Bronchial epithelial cell (primary cell): ENCODE measurements at regions not wholly inside any gene's neighbourhood (a gene's known extent, or its start where the extent isn't known, plus 50 kb on each side); places are given as distances from the start of the nearest gene placed in this dataset.

ENCODE experiments used
- DNase-seq: peaks from one replicate; pipeline ENCODE4 v3.0.0-alpha.2; 2010; ENCODE audit warnings: low read depth
- FAIRE-seq: peaks from 2 replicates; lab custom pipeline; 2011; peaks lifted over from hg19 to GRCh38; lab: Jason Lieb, UNC
- H3K27me3 ChIP-seq: 2 replicates; pipeline ENCODE4 v1.5.1; 2011; ENCODE audit warnings: low read length; ENCODE audit not compliant: control insufficient read depth, insufficient read depth
- H3K36me3 ChIP-seq: 2 replicates; pipeline ENCODE4 v1.5.1; 2011; ENCODE audit warnings: low read length; ENCODE audit not compliant: control insufficient read depth, insufficient read depth
- H3K4me3 ChIP-seq: 2 replicates; pipeline ENCODE4 v1.5.1; 2011; ENCODE audit warnings: mild to moderate bottlenecking, low read depth, low read length, control low read depth
- CTCF ChIP-seq: IDR thresholded peaks from 2 replicates; pipeline ENCODE4 v1.5.1; 2011; ENCODE audit warnings: mild to moderate bottlenecking, moderate library complexity, low read length, control low read depth, inconsistent platforms; ENCODE audit not compliant: insufficient read depth, severe bottlenecking

- DNase-seq (no peak), FAIRE-seq (no peak)
- no peak for TF ChIP-seq CTCF
- H3K4me3 ChIP-seq, result no peak overlapping the region
- H3K27me3 ChIP-seq, result peaks cover 2% of the 10 kb centered on the region
- H3K36me3 ChIP-seq, result no peaks in the 10 kb centered on the region
Observed at GRCh38 chr2:225276207-225276606, 123.3 kb upstream of the NYAP2 start.

GRCh38 chr2:225275443-225275842, 124.1 kb upstream of the NYAP2 start:
- no peak for FAIRE-seq
- H3K36me3 ChIP-seq, result no peaks in the 10 kb centered on the region
- DNase-seq, result no peak
- no peak for TF ChIP-seq CTCF
- peaks cover 2% of the 10 kb centered on the region for H3K27me3 ChIP-seq
- no peak overlapping the region for H3K4me3 ChIP-seq

GRCh38 chr2:225274751-225275150, 124.8 kb upstream of the NYAP2 start:
- no peak for TF ChIP-seq CTCF
- Histone ChIP-seq H3K36me3 (no peaks in the 10 kb centered on the region), H3K4me3 (no peak overlapping the region), H3K27me3 (peaks cover 4% of the 10 kb centered on the region)
- peak; percentile 66 for FAIRE-seq
- DNase-seq, result peak; percentile 78

GRCh38 chr2:225272173-225272572, 127.3 kb upstream of the NYAP2 start:
- H3K27me3 ChIP-seq, result peaks cover 4% of the 10 kb centered on the region
- H3K4me3 ChIP-seq, result no peak overlapping the region
- TF ChIP-seq CTCF, result no peak
- H3K36me3 ChIP-seq, result no peaks in the 10 kb centered on the region
- no peak for FAIRE-seq
- peak; percentile 90 for DNase-seq

- no peak overlapping the region for H3K4me3 ChIP-seq
- no peak for FAIRE-seq
- no peaks in the 10 kb centered on the region for H3K36me3 ChIP-seq
- peaks cover 2% of the 10 kb centered on the region for H3K27me3 ChIP-seq
- TF ChIP-seq CTCF, result peak; percentile 33
- peak; percentile 78 for DNase-seq
Observed at GRCh38 chr2:225270861-225271260, 128.6 kb upstream of the NYAP2 start.

GRCh38 chr2:225270053-225270452, 129.5 kb upstream of the NYAP2 start:
- TF ChIP-seq CTCF, result no peak
- FAIRE-seq, result no peak
- no peak for DNase-seq
- Histone ChIP-seq H3K4me3 (no peak overlapping the region), H3K27me3 (peaks cover 2% of the 10 kb centered on the region), H3K36me3 (no peaks in the 10 kb centered on the region)
